ENCODE measurements at regions not wholly inside any gene's neighbourhood (a gene's known extent, or its start where the extent isn't known, plus 50 kb on each side); places are given as distances from the start of the nearest gene placed in this dataset.

DNA sequence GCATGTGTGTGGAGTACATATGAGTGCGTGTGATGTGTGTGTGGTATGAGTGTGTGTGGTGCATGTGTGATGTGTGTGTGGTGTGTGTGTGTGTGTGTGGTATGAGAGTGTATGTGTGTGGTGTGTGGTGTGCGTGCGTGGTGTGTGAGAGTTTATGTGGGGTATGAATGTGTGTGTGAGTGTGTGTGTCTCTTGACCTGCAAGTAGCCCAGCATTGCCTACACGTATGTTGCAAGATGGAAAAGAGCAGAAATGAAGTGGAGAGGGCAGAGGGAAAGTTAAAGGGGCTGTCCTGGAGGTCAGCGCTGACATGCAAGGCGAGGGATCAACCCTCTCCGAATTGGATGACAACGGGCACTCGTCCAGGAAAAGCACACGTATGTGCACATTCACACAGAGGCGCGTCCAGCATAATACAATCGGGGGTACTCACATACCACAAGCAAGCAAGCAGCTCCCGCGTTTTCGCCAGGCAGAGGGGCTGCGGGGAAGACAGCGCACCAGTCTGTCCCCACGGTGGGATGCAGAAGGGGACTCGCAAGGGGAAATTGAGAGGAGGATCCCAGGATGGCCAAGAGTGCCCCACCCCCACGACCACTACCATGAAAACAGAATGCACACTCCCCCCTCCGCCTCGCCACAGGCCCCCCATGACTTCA, 174.5 kb upstream of the AFDN start:
- DNase-seq (ENCODE audit: low read depth in 1 of 2, low spot score in 1 of 2), result no peak
- H3K4me1 ChIP-seq (ENCODE audit: low read depth), result peaks cover 12% of the 10 kb centered on the region
- H3K4me3 ChIP-seq, result no peak overlapping the region
- no peaks in the 10 kb centered on the region for H3K9me3 ChIP-seq (ENCODE audit: low read depth)
- no peak overlapping the region for H3K27ac ChIP-seq
- H3K36me3 ChIP-seq, result no peaks in the 10 kb centered on the region
- TF ChIP-seq, protein P1, sequence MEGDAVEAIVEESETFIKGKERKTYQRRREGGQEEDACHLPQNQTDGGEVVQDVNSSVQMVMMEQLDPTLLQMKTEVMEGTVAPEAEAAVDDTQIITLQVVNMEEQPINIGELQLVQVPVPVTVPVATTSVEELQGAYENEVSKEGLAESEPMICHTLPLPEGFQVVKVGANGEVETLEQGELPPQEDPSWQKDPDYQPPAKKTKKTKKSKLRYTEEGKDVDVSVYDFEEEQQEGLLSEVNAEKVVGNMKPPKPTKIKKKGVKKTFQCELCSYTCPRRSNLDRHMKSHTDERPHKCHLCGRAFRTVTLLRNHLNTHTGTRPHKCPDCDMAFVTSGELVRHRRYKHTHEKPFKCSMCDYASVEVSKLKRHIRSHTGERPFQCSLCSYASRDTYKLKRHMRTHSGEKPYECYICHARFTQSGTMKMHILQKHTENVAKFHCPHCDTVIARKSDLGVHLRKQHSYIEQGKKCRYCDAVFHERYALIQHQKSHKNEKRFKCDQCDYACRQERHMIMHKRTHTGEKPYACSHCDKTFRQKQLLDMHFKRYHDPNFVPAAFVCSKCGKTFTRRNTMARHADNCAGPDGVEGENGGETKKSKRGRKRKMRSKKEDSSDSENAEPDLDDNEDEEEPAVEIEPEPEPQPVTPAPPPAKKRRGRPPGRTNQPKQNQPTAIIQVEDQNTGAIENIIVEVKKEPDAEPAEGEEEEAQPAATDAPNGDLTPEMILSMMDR (IDR thresholded peaks at IDR 0.05; ENCODE audit: low read depth, low read length), result no peak
- no peaks in the 10 kb centered on the region for H3K27me3 ChIP-seq

- H3K4me1 ChIP-seq (ENCODE audit: low read depth), result peaks cover 8% of the 10 kb centered on the region
- H3K27me3 ChIP-seq, result no peaks in the 10 kb centered on the region
- H3K27ac ChIP-seq, result no peak overlapping the region
- DNase-seq (ENCODE audit: low read depth in 1 of 2, low spot score in 1 of 2), result no peak
- H3K4me3 ChIP-seq, result no peak overlapping the region
- H3K36me3 ChIP-seq, result no peaks in the 10 kb centered on the region
- TF ChIP-seq, protein P1 (IDR thresholded peaks at IDR 0.05; ENCODE audit: low read depth, low read length), result no peak
- no peaks in the 10 kb centered on the region for H3K9me3 ChIP-seq (ENCODE audit: low read depth)
Measured at GRCh38 chr6:167652701-167653095, 174.0 kb upstream of the AFDN start.

DNA sequence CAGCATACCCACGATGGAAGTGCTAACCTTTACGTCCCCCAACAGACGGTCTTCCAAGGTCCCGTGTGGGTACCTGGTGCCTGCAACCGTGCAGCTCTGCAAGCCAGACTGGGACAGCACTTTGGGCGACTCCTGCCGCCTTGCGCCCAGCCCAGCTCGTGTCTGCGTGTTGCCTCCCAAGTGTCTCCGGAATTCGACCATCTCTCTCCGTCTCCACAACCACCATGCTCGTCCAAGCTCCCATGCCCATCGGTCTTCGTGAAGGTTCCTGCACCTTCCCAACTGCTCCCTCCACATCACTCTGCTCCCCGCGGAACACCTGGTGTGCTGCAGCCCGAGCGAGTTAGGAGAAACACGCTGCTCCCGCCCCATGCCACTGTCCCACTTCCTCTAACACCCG, 173.2 kb upstream of the AFDN start:
- no peak overlapping the region for H3K4me3 ChIP-seq
- H3K9me3 ChIP-seq (ENCODE audit: low read depth), result no peaks in the 10 kb centered on the region
- H3K4me1 ChIP-seq (ENCODE audit: low read depth), result peaks cover 8% of the 10 kb centered on the region
- H3K36me3 ChIP-seq, result no peaks in the 10 kb centered on the region
- no peak for DNase-seq (ENCODE audit: low read depth in 1 of 2, low spot score in 1 of 2)
- H3K27me3 ChIP-seq, result no peaks in the 10 kb centered on the region
- H3K27ac ChIP-seq, result no peak overlapping the region
- TF ChIP-seq, protein P1 (IDR thresholded peaks at IDR 0.05; ENCODE audit: low read depth, low read length), result no peak

DNA sequence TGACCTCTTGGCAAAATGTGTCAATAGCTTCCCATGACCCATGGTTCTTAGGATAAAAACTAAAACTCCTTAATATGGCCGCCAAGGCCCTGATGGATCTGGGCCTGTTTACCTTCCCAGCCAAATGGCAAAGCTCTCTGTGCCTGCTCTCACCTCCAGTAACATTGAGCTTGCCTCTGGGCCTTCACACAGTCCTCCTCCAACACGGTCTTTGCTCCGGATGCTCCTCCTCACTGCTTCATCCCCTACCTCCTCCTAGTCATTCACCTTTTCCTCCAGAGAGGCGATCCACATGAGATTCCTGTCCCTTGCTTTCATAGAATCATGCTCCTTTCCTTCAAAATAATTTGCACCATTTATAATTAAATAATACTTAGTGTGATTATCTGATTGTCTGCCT, 172.3 kb upstream of the AFDN start:
- H3K27ac ChIP-seq, result no peak overlapping the region
- TF ChIP-seq, protein P1 (IDR thresholded peaks at IDR 0.05; ENCODE audit: low read depth, low read length), result no peak
- no peak for DNase-seq (ENCODE audit: low read depth in 1 of 2, low spot score in 1 of 2)

DNA sequence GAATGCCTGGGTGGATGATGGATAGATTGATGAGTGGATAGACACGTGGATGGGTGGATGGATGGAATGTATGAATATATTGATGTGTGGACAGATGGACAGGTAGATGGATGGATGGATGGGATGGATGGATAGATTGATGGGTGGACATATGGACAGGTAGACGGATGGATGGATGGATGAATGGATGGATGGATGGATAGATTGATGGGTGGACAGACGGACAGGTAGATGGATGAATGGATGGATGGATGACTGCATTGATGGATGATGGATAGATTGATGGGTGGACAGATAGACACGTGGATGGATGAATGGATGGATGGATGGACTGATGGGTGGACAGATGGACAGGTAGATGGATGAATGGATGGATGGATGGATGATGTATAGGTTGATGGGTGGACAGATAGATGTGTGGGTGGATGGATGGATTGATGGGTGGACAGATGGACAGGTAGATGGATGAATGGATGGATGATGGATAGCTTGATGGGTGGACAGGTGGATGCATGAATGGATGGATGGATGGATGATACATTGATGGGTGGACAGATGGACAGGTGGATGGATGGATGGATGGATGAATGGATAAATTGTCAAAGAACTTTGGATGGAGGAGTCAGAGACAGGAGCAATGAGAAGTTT, 171.4 kb upstream of the AFDN start:
- peaks cover 6% of the 10 kb centered on the region for H3K4me1 ChIP-seq (ENCODE audit: low read depth)
- H3K27ac ChIP-seq, result no peak overlapping the region
- H3K36me3 ChIP-seq, result no peaks in the 10 kb centered on the region
- TF ChIP-seq, protein P1 (IDR thresholded peaks at IDR 0.05; ENCODE audit: low read depth, low read length), result no peak
- no peak for DNase-seq (ENCODE audit: low read depth in 1 of 2, low spot score in 1 of 2)
- no peak overlapping the region for H3K4me3 ChIP-seq
- H3K9me3 ChIP-seq (ENCODE audit: low read depth), result no peaks in the 10 kb centered on the region
- H3K27me3 ChIP-seq, result no peaks in the 10 kb centered on the region

More for the DNA sequence above, 172.3 kb upstream of the AFDN start:
- no peaks in the 10 kb centered on the region for H3K9me3 ChIP-seq (ENCODE audit: low read depth)
- peaks cover 8% of the 10 kb centered on the region for H3K4me1 ChIP-seq (ENCODE audit: low read depth)
- H3K4me3 ChIP-seq, result no peak overlapping the region
- H3K27me3 ChIP-seq, result no peaks in the 10 kb centered on the region
- H3K36me3 ChIP-seq, result no peaks in the 10 kb centered on the region
